Memory B cell (primary cell): ENCODE measurements at regions not wholly inside any gene's neighbourhood (a gene's known extent, or its start where the extent isn't known, plus 50 kb on each side); places are given as distances from the start of the nearest gene placed in this dataset.

Source experiments
- ATAC-seq: fragments of 150-1000 bp; cut with Tn5 transposase; 2 replicates; pipeline ENCODE4 v1.10.0; 2021; ENCODE audit warnings: low read depth, mild to moderate bottlenecking, moderate library complexity
- DNase-seq, 2 donors: peaks; one replicate each; pipeline ENCODE4 v3.0.0; 2022; ENCODE audit warnings: low spot score in 2 of 2
- H3K27ac Mint-ChIP-seq: one replicate; pipeline ENCODE4 v1.8.0; 2022; ENCODE audit warnings: mild to moderate bottlenecking, moderate library complexity, mixed read lengths
- H3K27me3 Mint-ChIP-seq: one replicate; pipeline ENCODE4 v1.8.0; 2022; ENCODE audit warnings: mixed read lengths
- H3K36me3 Mint-ChIP-seq: one replicate; pipeline ENCODE4 v1.8.0; 2022; ENCODE audit warnings: mild to moderate bottlenecking, mixed read lengths
- H3K4me1 Mint-ChIP-seq: one replicate; pipeline ENCODE4 v1.8.0; 2022; ENCODE audit warnings: mixed read lengths
- H3K4me3 Mint-ChIP-seq: one replicate; pipeline ENCODE4 v1.8.0; 2022; ENCODE audit warnings: mild to moderate bottlenecking, moderate library complexity, mixed read lengths
- H3K9me3 Mint-ChIP-seq: one replicate; pipeline ENCODE4 v1.8.0; 2022; ENCODE audit warnings: mixed read lengths

DNA sequence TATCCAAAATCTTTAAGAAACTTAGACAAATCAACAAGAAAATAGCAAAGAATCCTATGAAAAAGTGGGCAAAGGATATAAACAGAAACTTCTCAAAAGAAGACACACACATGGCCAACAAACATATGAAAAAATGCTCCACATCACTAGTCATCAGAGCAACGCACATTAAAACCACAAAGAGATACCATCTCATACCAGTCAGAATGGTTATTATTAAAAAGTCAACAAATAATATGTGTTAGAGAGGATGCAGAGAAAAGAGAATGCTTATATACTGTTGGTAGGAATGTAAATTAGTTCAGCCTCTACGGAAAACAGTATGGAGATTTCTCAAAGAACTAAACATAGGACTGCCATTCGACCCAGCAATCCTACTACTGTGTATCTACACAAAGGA is 212.0 kb upstream of the DTNBP1 start:
- H3K27ac Mint-ChIP-seq: no peak overlapping the region
- H3K4me1 Mint-ChIP-seq: peaks cover 14% of the 10 kb centered on the region
- no peaks in the 10 kb centered on the region for H3K36me3 Mint-ChIP-seq
- no peaks in the 10 kb centered on the region for H3K9me3 Mint-ChIP-seq
- no peak overlapping the region for H3K4me3 Mint-ChIP-seq
- H3K27me3 Mint-ChIP-seq: peaks cover 2% of the 10 kb centered on the region
- DNase-seq (no peak), ATAC-seq (no peak)

DNA sequence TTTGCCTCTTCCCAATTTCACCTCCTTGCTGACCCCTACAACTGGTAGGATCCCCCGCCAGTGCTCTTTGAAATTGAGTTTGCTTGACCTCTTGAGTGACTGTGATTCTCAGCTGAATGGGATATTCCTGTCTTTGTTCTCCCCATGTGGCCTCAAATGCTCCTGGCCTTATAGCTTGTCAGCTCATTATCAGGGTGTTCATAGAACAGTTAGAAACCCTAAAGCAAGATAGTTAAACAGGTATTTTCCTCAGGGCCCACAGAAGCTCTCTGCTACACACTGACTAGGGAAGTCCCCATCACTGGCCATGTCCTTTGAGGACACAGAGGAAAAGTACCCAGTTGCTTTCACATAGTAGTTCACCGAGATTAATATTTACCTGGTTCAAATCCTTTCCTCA is 211.5 kb upstream of the DTNBP1 start:
- Mint-ChIP-seq H3K9me3 (no peaks in the 10 kb centered on the region), H3K4me3 (no peak overlapping the region), H3K27ac (no peak overlapping the region), H3K4me1 (peaks cover 9% of the 10 kb centered on the region), H3K27me3 (peaks cover 2% of the 10 kb centered on the region), H3K36me3 (no peaks in the 10 kb centered on the region)
- DNase-seq (no peak), ATAC-seq (no peak)

DNA sequence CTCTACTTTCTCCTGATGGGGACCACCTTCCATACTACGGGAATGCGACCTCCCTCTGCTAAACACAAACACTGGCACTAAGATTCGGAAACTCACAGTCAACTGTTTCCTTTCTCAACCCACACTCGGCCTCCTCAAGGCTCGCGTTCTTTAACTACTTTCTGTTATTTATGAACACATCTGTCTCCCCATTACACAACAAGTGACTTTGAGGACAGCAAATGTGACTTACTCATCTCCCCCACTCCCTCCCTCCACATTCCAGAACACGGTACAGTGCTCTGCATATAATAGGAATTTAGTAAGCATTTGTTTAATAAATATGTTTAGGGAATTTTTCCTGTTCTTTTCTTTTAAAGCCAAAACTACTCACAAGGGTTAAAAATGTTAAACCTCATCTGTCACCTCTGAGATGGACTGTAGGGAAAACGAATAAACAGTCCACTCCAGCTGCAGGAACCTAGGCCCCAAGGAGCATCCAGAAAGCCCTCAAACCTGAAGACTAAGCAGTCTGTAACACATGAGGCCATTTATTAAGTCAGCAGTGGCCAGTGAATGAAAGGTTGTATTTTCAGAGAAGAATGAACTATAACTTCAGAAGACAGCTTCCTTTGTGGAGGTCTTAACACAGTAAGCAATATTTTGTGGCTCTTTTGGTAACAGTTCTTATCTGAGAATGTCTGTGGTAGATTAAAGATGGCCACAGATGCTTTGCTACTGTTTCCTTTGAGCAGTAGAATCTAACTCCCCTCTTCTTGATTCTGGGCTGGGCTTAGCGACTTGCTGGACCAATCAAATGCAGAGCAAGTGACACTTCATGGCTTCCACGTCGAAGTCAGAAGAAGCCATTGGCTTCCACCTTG is 209.6 kb upstream of the DTNBP1 start:
- Mint-ChIP-seq H3K9me3 (no peaks in the 10 kb centered on the region), H3K36me3 (no peaks in the 10 kb centered on the region), H3K27me3 (peaks cover 2% of the 10 kb centered on the region), H3K4me3 (no peak overlapping the region), H3K27ac (no peak overlapping the region), H3K4me1 (peaks cover 8% of the 10 kb centered on the region)
- ATAC-seq (no peak), DNase-seq (no peak)

DNA sequence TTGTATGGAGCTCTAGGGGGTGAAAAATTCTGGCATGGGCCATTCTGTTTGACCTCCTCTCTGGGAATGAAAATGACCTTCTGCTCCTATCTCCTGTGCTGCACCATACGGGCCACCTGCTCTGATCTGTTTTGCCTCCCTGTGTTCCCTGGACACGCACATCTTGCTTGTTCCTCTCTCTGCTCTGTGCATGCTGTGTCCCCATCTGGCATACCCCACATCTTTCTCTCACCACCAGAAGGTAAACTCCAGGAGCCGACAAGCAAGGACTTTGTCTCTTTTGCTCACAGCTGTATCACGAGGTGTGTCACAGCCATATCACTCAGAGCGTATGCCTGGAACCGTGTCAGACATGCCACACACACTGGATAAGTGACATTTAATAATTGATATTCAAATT is 208.4 kb upstream of the DTNBP1 start:
- Mint-ChIP-seq H3K4me3 (no peak overlapping the region), H3K27me3 (peaks cover 2% of the 10 kb centered on the region), H3K9me3 (no peaks in the 10 kb centered on the region), H3K36me3 (no peaks in the 10 kb centered on the region), H3K4me1 (peaks cover 2% of the 10 kb centered on the region), H3K27ac (no peak overlapping the region)
- ATAC-seq (no peak), DNase-seq (no peak)

DNA sequence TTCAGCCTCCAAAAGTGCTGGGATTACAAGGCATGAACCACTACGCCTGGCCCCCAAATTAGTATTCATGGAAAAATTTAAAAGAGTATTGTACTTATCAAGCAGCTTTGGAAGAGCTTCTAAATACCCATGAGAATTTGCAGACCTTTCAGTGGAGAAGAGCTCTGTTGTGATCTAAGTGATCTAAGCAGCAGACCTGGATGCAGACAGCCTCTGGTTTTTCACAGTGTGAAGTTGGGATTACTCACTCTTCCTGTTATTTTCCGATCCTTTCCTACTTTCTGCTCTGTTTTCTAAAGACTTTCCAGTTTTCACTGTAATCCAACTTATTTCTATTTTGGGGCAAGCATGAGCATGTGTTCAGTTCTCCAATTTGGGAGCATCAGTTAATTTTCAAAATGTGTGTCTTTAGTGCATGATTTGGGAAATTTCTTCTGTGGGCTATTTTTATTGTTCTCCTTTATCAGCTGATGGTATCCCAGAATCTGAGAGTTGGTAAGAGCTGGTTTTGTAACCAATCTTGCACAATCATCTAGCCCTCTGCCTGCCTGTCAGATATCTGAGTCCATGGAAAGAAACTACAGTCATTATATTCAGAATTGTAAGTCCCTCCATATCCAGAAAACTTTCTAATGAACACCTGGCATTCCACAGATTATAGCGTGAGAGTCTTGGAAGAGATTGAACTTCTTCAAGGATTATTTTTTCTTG is 207.7 kb upstream of the DTNBP1 start:
- ATAC-seq: no peak
- no peak for DNase-seq
- no peaks in the 10 kb centered on the region for H3K36me3 Mint-ChIP-seq
- H3K27me3 Mint-ChIP-seq: peaks cover 2% of the 10 kb centered on the region
- H3K4me1 Mint-ChIP-seq: no peaks in the 10 kb centered on the region
- no peak overlapping the region for H3K27ac Mint-ChIP-seq
- H3K9me3 Mint-ChIP-seq: no peaks in the 10 kb centered on the region
- no peak overlapping the region for H3K4me3 Mint-ChIP-seq

DNA sequence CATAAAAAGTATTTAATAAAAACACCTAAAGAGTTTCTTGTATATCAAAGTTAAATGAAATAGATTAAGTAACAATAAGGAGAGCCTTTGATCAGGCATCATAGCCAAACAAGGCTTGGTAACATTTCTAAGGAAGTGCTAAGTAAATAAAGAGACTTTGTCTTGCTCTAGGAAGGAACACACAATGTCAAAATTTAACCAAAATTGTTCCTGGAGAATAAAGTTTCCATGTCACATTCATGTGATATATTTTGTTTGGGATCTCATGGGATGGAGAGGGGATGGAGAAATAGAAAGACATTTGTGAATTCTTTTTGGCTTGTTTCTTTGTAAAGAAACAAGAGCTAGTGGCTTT is 201.9 kb upstream of the DTNBP1 start:
- Mint-ChIP-seq H3K27me3 (no peaks in the 10 kb centered on the region), H3K4me3 (no peak overlapping the region), H3K4me1 (no peaks in the 10 kb centered on the region), H3K9me3 (no peaks in the 10 kb centered on the region), H3K36me3 (no peaks in the 10 kb centered on the region), H3K27ac (no peak overlapping the region)
- ATAC-seq (no peak), DNase-seq (no peak)

DNA sequence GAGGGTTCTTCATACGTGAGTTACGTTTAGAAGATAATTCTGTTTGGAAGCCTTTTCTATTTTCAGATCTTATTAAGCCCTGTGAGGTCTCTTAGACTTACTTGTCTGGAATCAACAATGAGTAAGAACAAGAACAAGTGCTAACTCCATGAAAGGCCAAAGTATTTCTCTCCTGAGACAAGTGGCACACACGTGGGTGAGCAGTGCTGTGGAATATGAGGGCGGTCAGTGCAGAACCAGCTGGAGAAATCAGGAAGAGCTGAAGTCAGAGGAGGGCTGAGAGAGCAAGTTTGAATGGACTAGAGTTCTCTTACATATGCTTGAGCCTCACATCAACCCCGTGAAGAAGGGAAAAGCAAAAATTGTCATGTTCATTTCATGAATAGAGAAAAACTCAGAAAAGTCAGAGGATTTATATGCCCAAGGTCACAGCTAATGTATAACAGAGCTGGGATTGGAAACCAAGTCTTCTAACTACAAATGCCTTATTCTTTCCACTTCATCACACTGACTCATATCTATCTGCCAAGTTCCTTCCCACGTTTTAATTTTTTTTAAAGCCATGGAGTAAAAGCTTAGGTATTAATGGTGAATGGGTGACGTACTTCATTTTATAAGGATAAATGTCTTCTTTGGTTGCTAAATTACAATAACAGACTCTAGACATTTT is 201.3 kb upstream of the DTNBP1 start:
- Mint-ChIP-seq H3K9me3 (no peaks in the 10 kb centered on the region), H3K36me3 (no peaks in the 10 kb centered on the region), H3K27ac (no peak overlapping the region), H3K27me3 (no peaks in the 10 kb centered on the region), H3K4me1 (no peaks in the 10 kb centered on the region), H3K4me3 (no peak overlapping the region)
- no peak for DNase-seq
- no peak for ATAC-seq

DNA sequence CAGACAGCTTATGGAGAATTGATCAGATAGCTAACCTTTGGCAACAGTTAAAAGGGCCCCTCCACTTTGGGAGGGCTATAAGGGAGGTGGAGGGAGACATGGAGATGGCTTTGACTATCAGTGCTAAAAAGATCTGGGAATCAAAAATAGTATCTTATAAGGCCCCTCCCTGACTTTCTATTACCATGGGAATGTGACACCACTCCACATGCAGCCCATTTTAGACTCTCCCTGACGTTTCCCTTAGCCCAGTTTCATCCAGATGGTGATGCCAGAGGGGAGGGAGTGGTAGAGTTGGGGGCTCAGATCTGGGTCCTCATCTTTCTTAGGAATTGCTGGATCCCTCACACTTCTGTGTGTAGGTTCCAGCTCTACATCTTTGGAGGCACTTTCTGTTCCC is 200.0 kb upstream of the DTNBP1 start:
- H3K36me3 Mint-ChIP-seq: no peaks in the 10 kb centered on the region
- H3K27ac Mint-ChIP-seq: no peak overlapping the region
- ATAC-seq (no peak), DNase-seq (no peak)
- H3K9me3 Mint-ChIP-seq: no peaks in the 10 kb centered on the region
- no peak overlapping the region for H3K4me3 Mint-ChIP-seq
- no peaks in the 10 kb centered on the region for H3K4me1 Mint-ChIP-seq
- H3K27me3 Mint-ChIP-seq: no peaks in the 10 kb centered on the region

DNA sequence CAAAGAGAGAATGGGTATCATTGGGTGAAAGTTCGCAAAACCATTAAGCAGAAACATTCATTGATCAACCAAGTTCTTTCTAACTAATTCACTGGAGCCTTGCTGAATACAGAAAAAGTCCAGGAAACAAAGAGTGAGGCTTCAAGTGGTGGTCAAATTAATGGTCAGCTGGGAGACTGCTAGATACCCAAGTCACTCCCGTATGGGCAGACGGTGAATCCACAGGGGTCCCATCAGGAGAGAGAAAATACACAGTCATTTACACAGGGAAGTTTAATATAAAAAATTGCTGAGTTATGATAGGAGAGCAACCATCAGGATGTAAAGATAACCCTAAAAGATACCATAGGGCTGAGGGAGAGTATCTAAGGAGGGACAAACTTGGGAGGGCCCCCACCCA is 198.7 kb upstream of the DTNBP1 start:
- Mint-ChIP-seq H3K4me3 (no peak overlapping the region), H3K27me3 (no peaks in the 10 kb centered on the region), H3K36me3 (no peaks in the 10 kb centered on the region), H3K4me1 (no peaks in the 10 kb centered on the region), H3K27ac (no peak overlapping the region), H3K9me3 (peaks cover 1% of the 10 kb centered on the region)
- DNase-seq (no peak), ATAC-seq (no peak)

DNA sequence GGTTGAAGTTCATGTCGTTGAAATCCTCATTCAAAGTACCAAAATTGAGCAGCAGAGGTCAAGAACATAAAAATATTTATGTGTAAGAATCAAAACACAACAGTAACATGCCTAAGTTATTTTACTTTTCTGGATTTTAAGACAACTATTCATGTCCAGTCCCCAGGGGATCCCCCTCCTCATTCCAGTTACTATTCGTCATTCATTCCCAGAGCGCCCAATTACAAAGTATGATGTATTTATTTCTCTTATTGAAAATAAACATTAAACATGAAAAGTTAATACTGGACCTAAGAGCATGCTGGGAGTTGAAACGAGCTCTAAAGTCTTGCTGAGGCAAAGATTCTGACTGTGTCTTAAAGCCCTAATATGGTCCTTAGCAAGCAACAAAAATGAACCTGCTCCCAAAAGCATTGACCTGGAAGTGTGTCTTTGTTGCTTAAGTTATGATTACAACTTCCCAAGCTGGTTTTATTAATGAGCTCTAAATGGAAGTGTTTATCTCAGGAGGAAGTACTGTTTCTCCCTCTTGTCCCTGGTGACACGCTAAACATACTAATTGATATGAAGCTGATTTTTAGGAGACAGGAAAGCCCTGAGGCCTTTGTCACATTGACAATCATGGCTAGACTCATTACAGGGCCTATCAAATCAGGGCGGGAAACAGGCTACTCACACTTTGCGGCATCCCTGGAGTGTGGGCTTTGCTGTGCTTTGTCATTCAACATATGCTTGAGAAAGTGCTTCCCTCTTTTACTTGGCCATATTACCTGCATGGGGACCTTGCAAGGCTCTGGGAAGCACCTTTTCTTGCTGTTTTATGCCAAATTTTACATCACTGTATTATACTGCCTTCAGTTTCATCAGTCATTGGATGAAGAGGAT is 192.2 kb upstream of the DTNBP1 start:
- Mint-ChIP-seq H3K4me3 (no peak overlapping the region), H3K27ac (no peak overlapping the region), H3K9me3 (peaks cover 5% of the 10 kb centered on the region), H3K27me3 (peaks cover 6% of the 10 kb centered on the region), H3K4me1 (peaks cover 4% of the 10 kb centered on the region), H3K36me3 (peaks cover 1% of the 10 kb centered on the region)
- DNase-seq (no peak), ATAC-seq (no peak)

DNA sequence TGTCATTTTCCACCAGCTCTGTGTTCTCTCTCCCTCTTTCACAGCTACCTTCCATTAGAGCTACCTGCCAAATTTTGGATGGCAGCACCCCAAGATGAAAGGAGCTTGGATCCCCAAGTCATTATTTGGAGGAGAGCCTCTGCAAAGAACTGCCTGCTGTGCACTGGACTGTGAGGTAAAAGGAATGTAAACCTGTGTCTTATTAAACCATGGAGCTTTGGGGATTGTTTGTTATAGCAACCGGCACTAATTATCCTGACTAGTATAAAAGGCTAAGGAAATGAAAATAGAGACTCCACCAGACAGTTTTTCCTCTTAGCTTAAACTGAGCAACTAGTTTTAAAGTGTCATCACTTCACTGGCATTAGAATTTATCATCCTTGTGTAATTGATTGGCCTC is 191.6 kb upstream of the DTNBP1 start:
- Mint-ChIP-seq H3K27ac (no peak overlapping the region), H3K4me3 (no peak overlapping the region), H3K36me3 (peaks cover 1% of the 10 kb centered on the region), H3K27me3 (peaks cover 7% of the 10 kb centered on the region), H3K9me3 (peaks cover 5% of the 10 kb centered on the region), H3K4me1 (peaks cover 4% of the 10 kb centered on the region)
- ATAC-seq (no peak), DNase-seq (no peak)

DNA sequence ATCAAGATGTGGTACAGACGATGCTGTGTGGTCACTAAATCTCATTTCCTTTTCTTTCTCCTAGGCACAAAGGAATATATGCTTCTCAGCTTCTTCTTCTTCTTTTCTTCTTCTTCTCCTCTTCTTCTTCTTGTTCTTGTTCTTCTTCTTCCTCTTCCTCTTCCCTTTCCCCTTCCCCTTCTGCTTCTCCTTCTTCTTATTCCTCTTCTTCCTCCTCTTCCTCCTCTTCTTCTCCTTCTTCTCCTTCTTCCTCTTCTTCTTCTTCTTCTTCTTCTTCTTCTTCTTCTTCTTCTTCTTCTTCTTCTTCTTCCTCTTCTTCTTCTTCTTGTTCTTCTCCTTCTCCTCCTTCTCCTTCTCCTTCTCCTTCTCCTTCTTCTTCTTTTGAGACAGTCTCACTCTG is 190.4 kb upstream of the DTNBP1 start:
- H3K4me3 Mint-ChIP-seq: no peak overlapping the region
- H3K36me3 Mint-ChIP-seq: peaks cover 1% of the 10 kb centered on the region
- H3K27me3 Mint-ChIP-seq: peaks cover 7% of the 10 kb centered on the region
- H3K27ac Mint-ChIP-seq: no peak overlapping the region
- H3K9me3 Mint-ChIP-seq: peaks cover 5% of the 10 kb centered on the region
- H3K4me1 Mint-ChIP-seq: peaks cover 4% of the 10 kb centered on the region
- no peak for DNase-seq
- no peak for ATAC-seq

DNA sequence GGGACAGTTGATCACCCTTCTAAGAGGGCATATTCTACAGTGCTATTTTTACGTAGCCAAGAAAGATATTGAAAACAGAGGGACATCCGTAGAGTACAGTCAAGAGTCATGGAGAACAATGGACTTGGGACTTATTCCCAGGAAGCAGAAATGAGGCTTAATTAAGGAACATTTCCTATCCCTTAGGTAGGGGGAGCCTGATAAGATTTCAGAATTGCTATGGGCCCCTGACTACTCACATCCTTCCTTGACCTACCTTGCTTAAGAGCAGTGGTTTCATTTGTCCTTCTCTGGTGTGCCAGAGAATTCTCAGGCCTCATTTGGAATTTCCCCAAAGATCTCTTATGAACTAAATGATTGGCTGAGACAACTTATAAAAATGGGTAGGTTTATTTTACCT is 189.5 kb upstream of the DTNBP1 start:
- Mint-ChIP-seq H3K4me3 (no peak overlapping the region), H3K4me1 (peaks cover 4% of the 10 kb centered on the region), H3K9me3 (peaks cover 3% of the 10 kb centered on the region), H3K36me3 (peaks cover 1% of the 10 kb centered on the region), H3K27ac (no peak overlapping the region), H3K27me3 (peaks cover 7% of the 10 kb centered on the region)
- ATAC-seq (no peak), DNase-seq (no peak)

DNA sequence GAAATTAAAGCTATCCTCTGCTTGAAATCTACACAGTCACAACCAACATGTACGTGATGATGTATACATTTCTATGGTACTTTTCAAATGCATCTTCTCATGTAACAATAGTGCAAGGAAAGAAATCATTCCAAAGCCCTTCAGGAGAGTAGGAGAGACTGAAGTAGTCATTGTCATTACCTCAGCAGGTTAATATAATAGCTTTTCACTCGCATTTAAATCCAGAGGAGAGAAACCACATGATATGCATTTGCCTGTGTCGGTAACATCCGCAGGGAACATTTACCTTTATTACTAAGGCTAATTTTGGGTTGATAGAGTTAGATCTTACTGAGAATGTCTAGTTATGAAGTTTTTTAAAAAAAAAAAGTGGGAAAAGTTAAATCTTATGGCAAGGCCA is 186.6 kb upstream of the DTNBP1 start:
- H3K36me3 Mint-ChIP-seq: peaks cover 1% of the 10 kb centered on the region
- H3K4me3 Mint-ChIP-seq: no peak overlapping the region
- peaks cover 4% of the 10 kb centered on the region for H3K4me1 Mint-ChIP-seq
- peaks cover 7% of the 10 kb centered on the region for H3K27me3 Mint-ChIP-seq
- peaks cover 3% of the 10 kb centered on the region for H3K9me3 Mint-ChIP-seq
- no peak for DNase-seq
- no peak overlapping the region for H3K27ac Mint-ChIP-seq
- no peak for ATAC-seq
